ENCODE measurements at regions not wholly inside any gene's neighbourhood (a gene's known extent, or its start where the extent isn't known, plus 50 kb on each side); places are given as distances from the start of the nearest gene placed in this dataset.

- no peak for ATAC-seq (ENCODE audit: low read depth)
- intact Hi-C loops (cut with micrococcal nuclease): no loop called here
- H3K9me3 Mint-ChIP-seq: peaks cover 6% of the 10 kb centered on the region
- no peak for DNase-seq
- ChIA-PET CTCF (no interaction called here), POLR2A (no interaction called here)
- no peaks in the 10 kb centered on the region for H3K27me3 Mint-ChIP-seq
- no peaks in the 10 kb centered on the region for H3K4me1 Mint-ChIP-seq
- H3K27ac Mint-ChIP-seq: no peak overlapping the region
- no peaks in the 10 kb centered on the region for H3K36me3 Mint-ChIP-seq (ENCODE audit: low read depth)
- no peak overlapping the region for H3K4me3 Mint-ChIP-seq
- TF ChIP-seq, protein P1, sequence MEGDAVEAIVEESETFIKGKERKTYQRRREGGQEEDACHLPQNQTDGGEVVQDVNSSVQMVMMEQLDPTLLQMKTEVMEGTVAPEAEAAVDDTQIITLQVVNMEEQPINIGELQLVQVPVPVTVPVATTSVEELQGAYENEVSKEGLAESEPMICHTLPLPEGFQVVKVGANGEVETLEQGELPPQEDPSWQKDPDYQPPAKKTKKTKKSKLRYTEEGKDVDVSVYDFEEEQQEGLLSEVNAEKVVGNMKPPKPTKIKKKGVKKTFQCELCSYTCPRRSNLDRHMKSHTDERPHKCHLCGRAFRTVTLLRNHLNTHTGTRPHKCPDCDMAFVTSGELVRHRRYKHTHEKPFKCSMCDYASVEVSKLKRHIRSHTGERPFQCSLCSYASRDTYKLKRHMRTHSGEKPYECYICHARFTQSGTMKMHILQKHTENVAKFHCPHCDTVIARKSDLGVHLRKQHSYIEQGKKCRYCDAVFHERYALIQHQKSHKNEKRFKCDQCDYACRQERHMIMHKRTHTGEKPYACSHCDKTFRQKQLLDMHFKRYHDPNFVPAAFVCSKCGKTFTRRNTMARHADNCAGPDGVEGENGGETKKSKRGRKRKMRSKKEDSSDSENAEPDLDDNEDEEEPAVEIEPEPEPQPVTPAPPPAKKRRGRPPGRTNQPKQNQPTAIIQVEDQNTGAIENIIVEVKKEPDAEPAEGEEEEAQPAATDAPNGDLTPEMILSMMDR (IDR thresholded peaks at IDR 0.05): no peak
Observed at GRCh38 chr9:13548535-13548934, 269.0 kb upstream of the MPDZ start.

GRCh38 chr9:13535141-13535540, 255.6 kb upstream of the MPDZ start:
- ChIA-PET POLR2A (no interaction called here), CTCF (no interaction called here)
- peaks cover 13% of the 10 kb centered on the region for H3K9me3 Mint-ChIP-seq
- H3K27me3 Mint-ChIP-seq: no peaks in the 10 kb centered on the region
- H3K4me3 Mint-ChIP-seq: no peak overlapping the region
- H3K27ac Mint-ChIP-seq: no peak overlapping the region
- intact Hi-C loops (cut with micrococcal nuclease): no loop called here
- no peaks in the 10 kb centered on the region for H3K4me1 Mint-ChIP-seq
- TF ChIP-seq, protein P1 (IDR thresholded peaks at IDR 0.05): no peak
- H3K36me3 Mint-ChIP-seq (ENCODE audit: low read depth): no peaks in the 10 kb centered on the region
- no peak for ATAC-seq (ENCODE audit: low read depth)
- DNase-seq: no peak

DNA sequence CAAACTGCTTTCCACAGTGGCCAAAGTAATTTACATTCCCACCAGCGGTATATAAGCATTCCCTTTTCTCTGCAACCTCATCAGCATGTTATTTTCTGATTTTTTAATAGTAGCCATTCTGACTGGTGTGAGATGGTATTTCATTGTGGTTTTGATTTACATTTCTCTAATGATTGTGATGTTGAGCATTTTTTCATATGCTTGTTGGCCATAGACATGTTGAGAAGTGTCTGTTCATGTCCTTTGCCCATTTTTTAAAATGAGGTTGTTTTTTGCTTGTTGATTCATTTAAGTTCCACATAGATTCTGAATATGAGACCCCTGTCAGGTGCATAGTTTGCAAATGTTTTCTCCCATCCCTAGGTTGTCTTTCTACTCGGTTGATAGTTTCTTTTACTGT, 254.5 kb upstream of the MPDZ start:
- Mint-ChIP-seq H3K27me3 (no peaks in the 10 kb centered on the region), H3K27ac (no peak overlapping the region), H3K36me3 (ENCODE audit: low read depth) (no peaks in the 10 kb centered on the region), H3K4me1 (no peaks in the 10 kb centered on the region), H3K4me3 (no peak overlapping the region), H3K9me3 (peaks cover 13% of the 10 kb centered on the region)
- no peak for ATAC-seq (ENCODE audit: low read depth)
- POLR2A ChIA-PET: no interaction called here
- intact Hi-C loops (cut with micrococcal nuclease): no loop called here
- CTCF ChIA-PET: no interaction called here
- TF ChIP-seq, protein P1 (IDR thresholded peaks at IDR 0.05): no peak
- no peak for DNase-seq

- peaks cover 13% of the 10 kb centered on the region for H3K9me3 Mint-ChIP-seq
- ATAC-seq (ENCODE audit: low read depth) (no peak), DNase-seq (no peak)
- H3K36me3 Mint-ChIP-seq (ENCODE audit: low read depth): no peaks in the 10 kb centered on the region
- no peak overlapping the region for H3K27ac Mint-ChIP-seq
- intact Hi-C loops (cut with micrococcal nuclease): no loop called here
- no peak overlapping the region for H3K4me3 Mint-ChIP-seq
- POLR2A ChIA-PET: no interaction called here
- CTCF ChIA-PET: no interaction called here
- H3K4me1 Mint-ChIP-seq: no peaks in the 10 kb centered on the region
- H3K27me3 Mint-ChIP-seq: no peaks in the 10 kb centered on the region
- TF ChIP-seq, protein P1 (IDR thresholded peaks at IDR 0.05): no peak
Observed at GRCh38 chr9:13532407-13532806, 252.9 kb upstream of the MPDZ start.

- Mint-ChIP-seq H3K27ac (no peak overlapping the region), H3K4me3 (no peak overlapping the region), H3K36me3 (ENCODE audit: low read depth) (no peaks in the 10 kb centered on the region), H3K4me1 (no peaks in the 10 kb centered on the region), H3K27me3 (no peaks in the 10 kb centered on the region), H3K9me3 (peaks cover 11% of the 10 kb centered on the region)
- ChIA-PET CTCF (no interaction called here), POLR2A (no interaction called here)
- TF ChIP-seq, protein P1 (IDR thresholded peaks at IDR 0.05): no peak
- intact Hi-C loops (cut with micrococcal nuclease): no loop called here
- no peak for DNase-seq
- ATAC-seq (ENCODE audit: low read depth): no peak
Observed at GRCh38 chr9:13529321-13530104, 250.0 kb upstream of the MPDZ start.
